OCI-LY1 (cell line): ENCODE measurements at regions not wholly inside any gene's neighbourhood (a gene's known extent, or its start where the extent isn't known, plus 50 kb on each side); places are given as distances from the start of the nearest gene placed in this dataset.

Source experiments
- H2AFZ ChIP-seq: fragments of 200-600 bp; sonication (generic), shearing (Covaris generic); 2 replicates; pipeline ENCODE4 v1.6.0; 2014; ENCODE audit warnings: antibody characterized with exemption, mild to moderate bottlenecking, low read length
- H3F3A ChIP-seq: fragments of 200-600 bp; sonication (generic), shearing (Covaris generic); 2 replicates; pipeline ENCODE4 v1.6.0; 2014; ENCODE audit warnings: mild to moderate bottlenecking, antibody characterized with exemption, low read length, moderate library complexity; ENCODE audit not compliant: insufficient read depth
- H3K27ac ChIP-seq: fragments of 200-600 bp; sonication (generic); 2 replicates; pipeline ENCODE4 v1.5.1; 2014; ENCODE audit warnings: low read length, mixed run types, mild to moderate bottlenecking, low read depth; ENCODE audit not compliant: poor library complexity, severe bottlenecking
- H3K27me3 ChIP-seq: fragments of 200-600 bp; sonication (generic); 2 replicates; pipeline ENCODE4 v1.6.0; 2014; ENCODE audit warnings: antibody characterized with exemption, mild to moderate bottlenecking, low read length, moderate library complexity; ENCODE audit not compliant: insufficient read depth
- H3K36me3 ChIP-seq: fragments of 200-600 bp; sonication (generic); 2 replicates; pipeline ENCODE4 v1.6.1; 2014; ENCODE audit warnings: mild to moderate bottlenecking, antibody characterized with exemption, low read length, moderate library complexity, mixed read lengths; ENCODE audit not compliant: insufficient read depth
- H3K4me1 ChIP-seq: fragments of 200-600 bp; sonication (generic); 2 replicates; pipeline ENCODE4 v1.5.1; 2014; ENCODE audit warnings: mild to moderate bottlenecking, low read length, moderate library complexity; ENCODE audit not compliant: insufficient read depth, severe bottlenecking
- H3K4me2 ChIP-seq: fragments of 200-600 bp; sonication (generic), shearing (Covaris generic); 2 replicates; pipeline ENCODE4 v1.6.1; 2014; ENCODE audit warnings: low read length
- H3K4me3 ChIP-seq: fragments of 200-600 bp; sonication (generic); 2 replicates; pipeline ENCODE4 v1.5.1; 2014; ENCODE audit warnings: low read length, low read depth, mild to moderate bottlenecking, mixed read lengths; ENCODE audit not compliant: poor library complexity, severe bottlenecking
- H3K79me2 ChIP-seq: fragments of 200-600 bp; shearing (Covaris generic); 2 replicates; pipeline ENCODE4 v1.6.1; 2016; ENCODE audit warnings: mixed run types, low read length, mixed read lengths; ENCODE audit not compliant: insufficient read depth
- H3K9ac ChIP-seq: fragments of 200-600 bp; sonication (generic), shearing (Covaris generic); 2 replicates; pipeline ENCODE4 v1.6.1; 2014; ENCODE audit warnings: mild to moderate bottlenecking, low read length, mixed read lengths
- H3K9me2 ChIP-seq: fragments of 200-600 bp; sonication (generic), shearing (Covaris generic); 2 replicates; pipeline ENCODE4 v1.6.1; 2014; ENCODE audit warnings: low read depth, mild to moderate bottlenecking, low read length, mixed read lengths
- H3K9me3 ChIP-seq: fragments of 200-600 bp; shearing (Covaris generic); 2 replicates; pipeline ENCODE4 v1.6.1; 2014; ENCODE audit warnings: low read length, mixed read lengths
- H4K20me1 ChIP-seq: fragments of 200-600 bp; sonication (generic), shearing (Covaris generic); 2 replicates; pipeline ENCODE4 v1.6.0; 2016; ENCODE audit warnings: mild to moderate bottlenecking, low read length; ENCODE audit not compliant: insufficient read depth
- EZH2 ChIP-seq: fragments of 200-600 bp; sonication (generic), shearing (Covaris generic); IDR thresholded peaks from 2 replicates; pipeline ENCODE4 v1.8.0; 2017; ENCODE audit warnings: borderline replicate concordance, mixed run types, mild to moderate bottlenecking, antibody characterized with exemption, low read length, moderate library complexity, mixed read lengths
- TF ChIP-seq, protein P1 (sequence below): fragments of 200-600 bp; sonication (generic), shearing (Covaris generic); IDR thresholded peaks from 2 replicates; pipeline ENCODE4 v1.5.1; 2017; ENCODE audit warnings: mild to moderate bottlenecking, antibody characterized with exemption, low read length, moderate library complexity, mixed read lengths

DNA sequence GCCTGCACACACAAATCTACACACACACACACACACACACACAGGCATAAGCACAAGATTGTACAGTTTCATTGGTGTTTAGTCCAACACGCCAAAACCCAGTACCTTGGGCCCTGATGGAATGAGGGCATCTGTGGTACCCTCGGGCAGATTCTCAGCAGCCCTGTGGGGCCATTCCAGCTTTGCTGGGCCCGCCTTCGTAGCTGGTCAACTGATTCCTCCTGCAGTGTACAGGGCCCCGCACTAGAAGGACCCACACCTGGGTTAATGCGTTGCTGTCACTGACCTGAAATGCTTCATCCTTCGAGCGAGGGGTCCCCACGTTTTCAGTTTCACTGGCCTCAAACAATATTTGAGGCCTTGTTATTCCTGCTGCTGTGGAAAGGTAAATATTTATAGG is 731.2 kb downstream of the BRD1 start:
- Histone ChIP-seq H3K9ac (no peak overlapping the region), H4K20me1 (no peaks in the 10 kb centered on the region), H2AFZ (no peak overlapping the region), H3K9me2 (no peaks in the 10 kb centered on the region), H3K27me3 (peaks cover 5% of the 10 kb centered on the region; the same call in 1 of the 2 replicates), H3K4me3 (no peak overlapping the region), H3K4me1 (no peaks in the 10 kb centered on the region), H3F3A (no peaks in the 10 kb centered on the region), H3K27ac (no peak overlapping the region), H3K9me3 (no peaks in the 10 kb centered on the region), H3K4me2 (no peak overlapping the region), H3K79me2 (no peaks in the 10 kb centered on the region), H3K36me3 (no peaks in the 10 kb centered on the region)
- TF ChIP-seq EZH2: no peak
- TF ChIP-seq, protein P1, sequence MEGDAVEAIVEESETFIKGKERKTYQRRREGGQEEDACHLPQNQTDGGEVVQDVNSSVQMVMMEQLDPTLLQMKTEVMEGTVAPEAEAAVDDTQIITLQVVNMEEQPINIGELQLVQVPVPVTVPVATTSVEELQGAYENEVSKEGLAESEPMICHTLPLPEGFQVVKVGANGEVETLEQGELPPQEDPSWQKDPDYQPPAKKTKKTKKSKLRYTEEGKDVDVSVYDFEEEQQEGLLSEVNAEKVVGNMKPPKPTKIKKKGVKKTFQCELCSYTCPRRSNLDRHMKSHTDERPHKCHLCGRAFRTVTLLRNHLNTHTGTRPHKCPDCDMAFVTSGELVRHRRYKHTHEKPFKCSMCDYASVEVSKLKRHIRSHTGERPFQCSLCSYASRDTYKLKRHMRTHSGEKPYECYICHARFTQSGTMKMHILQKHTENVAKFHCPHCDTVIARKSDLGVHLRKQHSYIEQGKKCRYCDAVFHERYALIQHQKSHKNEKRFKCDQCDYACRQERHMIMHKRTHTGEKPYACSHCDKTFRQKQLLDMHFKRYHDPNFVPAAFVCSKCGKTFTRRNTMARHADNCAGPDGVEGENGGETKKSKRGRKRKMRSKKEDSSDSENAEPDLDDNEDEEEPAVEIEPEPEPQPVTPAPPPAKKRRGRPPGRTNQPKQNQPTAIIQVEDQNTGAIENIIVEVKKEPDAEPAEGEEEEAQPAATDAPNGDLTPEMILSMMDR: no peak

DNA sequence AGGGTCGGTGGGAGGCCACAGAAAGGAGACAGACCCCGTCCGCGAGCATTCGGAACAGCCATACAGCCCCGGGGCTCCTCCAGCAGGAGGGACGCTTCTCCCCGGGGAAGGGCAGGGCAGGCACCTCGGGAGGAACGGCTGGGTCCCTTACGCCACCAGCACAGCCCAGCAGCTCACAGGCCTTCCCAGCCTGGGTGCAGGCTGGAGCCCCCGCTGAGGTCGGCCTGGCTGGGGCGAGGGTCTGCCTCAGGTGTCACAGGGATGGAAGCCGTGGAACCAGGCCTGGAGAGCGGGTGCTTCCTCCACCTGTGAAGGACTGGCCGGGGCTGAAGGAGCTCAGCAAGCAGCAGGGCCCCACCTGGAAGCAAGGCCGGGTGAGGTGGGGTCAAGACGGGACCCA is 732.3 kb downstream of the BRD1 start:
- Histone ChIP-seq H4K20me1 (no peaks in the 10 kb centered on the region), H3K4me3 (no peak overlapping the region), H3K4me2 (no peak overlapping the region), H3F3A (no peaks in the 10 kb centered on the region), H3K9me2 (no peaks in the 10 kb centered on the region), H3K9me3 (no peaks in the 10 kb centered on the region), H3K27me3 (peaks cover 5% of the 10 kb centered on the region; the same call in 1 of the 2 replicates), H2AFZ (no peak overlapping the region), H3K79me2 (no peaks in the 10 kb centered on the region), H3K36me3 (no peaks in the 10 kb centered on the region), H3K27ac (no peak overlapping the region), H3K4me1 (no peaks in the 10 kb centered on the region), H3K9ac (no peak overlapping the region)
- TF ChIP-seq EZH2: no peak

DNA sequence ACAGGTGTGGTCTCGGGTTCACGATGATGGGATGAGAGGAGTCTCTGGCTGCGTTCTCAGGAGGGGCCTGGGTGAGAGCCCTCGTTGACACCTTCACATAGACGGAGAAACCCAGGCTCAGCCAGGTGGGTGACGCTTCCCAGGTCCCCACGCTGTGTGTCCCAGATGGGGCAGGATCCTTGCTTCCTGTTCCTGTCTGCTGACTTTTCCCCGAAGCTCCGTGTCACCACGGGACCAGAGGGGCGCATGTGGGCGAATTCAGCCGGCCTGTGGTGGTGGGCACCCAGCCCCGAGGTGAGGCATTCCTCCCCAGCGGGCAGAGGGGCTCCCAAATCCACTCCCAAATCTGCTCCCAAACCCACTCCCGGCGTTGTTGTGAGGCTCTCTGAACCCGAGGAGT is 732.8 kb downstream of the BRD1 start:
- no peak for TF ChIP-seq EZH2
- TF ChIP-seq, protein P1: no peak
- Histone ChIP-seq H3K9ac (no peak overlapping the region), H3K27me3 (peaks cover 5% of the 10 kb centered on the region; the same call in 1 of the 2 replicates), H3K9me3 (no peaks in the 10 kb centered on the region), H3K4me1 (no peaks in the 10 kb centered on the region), H4K20me1 (no peaks in the 10 kb centered on the region), H2AFZ (no peak overlapping the region), H3K36me3 (no peaks in the 10 kb centered on the region), H3F3A (no peaks in the 10 kb centered on the region), H3K4me3 (no peak overlapping the region), H3K4me2 (no peak overlapping the region), H3K27ac (no peak overlapping the region), H3K79me2 (no peaks in the 10 kb centered on the region), H3K9me2 (no peaks in the 10 kb centered on the region)

DNA sequence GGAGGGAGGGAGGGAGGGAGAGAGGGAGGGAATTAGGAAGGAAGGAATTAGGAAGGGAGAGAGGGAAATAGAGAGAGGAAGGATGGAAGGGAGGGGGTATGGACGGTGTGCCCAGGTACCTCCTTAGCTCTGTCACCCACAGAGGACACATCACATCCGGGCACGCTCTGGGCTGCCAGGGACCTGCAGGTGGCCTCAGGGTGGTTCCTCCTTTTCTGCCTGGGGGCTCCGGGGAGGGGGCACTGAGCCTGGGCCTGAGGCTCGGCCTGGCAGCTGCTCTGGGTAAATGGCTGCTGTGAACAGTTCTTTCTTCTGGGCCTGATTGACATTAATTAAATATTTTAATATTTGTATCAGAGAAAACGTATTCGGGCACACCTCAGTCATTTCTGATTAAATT is 733.5 kb downstream of the BRD1 start:
- Histone ChIP-seq H3K27ac (no peak overlapping the region), H2AFZ (no peak overlapping the region), H3K9me2 (no peaks in the 10 kb centered on the region), H3F3A (no peaks in the 10 kb centered on the region), H3K27me3 (peaks cover 5% of the 10 kb centered on the region; the same call in 1 of the 2 replicates), H4K20me1 (no peaks in the 10 kb centered on the region), H3K9me3 (no peaks in the 10 kb centered on the region), H3K79me2 (no peaks in the 10 kb centered on the region), H3K9ac (no peak overlapping the region), H3K4me3 (no peak overlapping the region), H3K4me2 (no peak overlapping the region), H3K4me1 (no peaks in the 10 kb centered on the region), H3K36me3 (no peaks in the 10 kb centered on the region)
- TF ChIP-seq EZH2: no peak
- TF ChIP-seq, protein P1: no peak
